SK-N-SH (cell line): ENCODE measurements at regions not wholly inside any gene's neighbourhood (a gene's known extent, or its start where the extent isn't known, plus 50 kb on each side); places are given as distances from the start of the nearest gene placed in this dataset.

Source experiments
- CTCF ChIA-PET: fragments of 300-600, 350-600 bp; formaldehyde crosslinking; extraction: SDS; loops from one replicate; lab custom pipeline; 2021; lab: Yijun Ruan, JAX
- POLR2A ChIA-PET: fragments of 350-600 bp; sonication (Branson Sonifier 250); formaldehyde crosslinking; extraction: SDS; loops from one replicate; lab custom pipeline; 2020; ENCODE audit warnings: antibody characterized with exemption, inconsistent platforms; lab: Yijun Ruan, JAX
- DNase-seq: peaks from one replicate; pipeline ENCODE4 v3.0.0; 2012
- H2AFZ ChIP-seq: fragments of 200-600 bp; sonication (generic); 2 replicates; pipeline ENCODE4 v1.8.1; 2016; ENCODE audit warnings: antibody characterized with exemption, mild to moderate bottlenecking, low read depth
- H3F3A ChIP-seq: fragments of 200-600 bp; sonication (generic); replicated peaks from 2 replicates; pipeline ENCODE3; 2016; ENCODE audit warnings: antibody characterized with exemption, mild to moderate bottlenecking; ENCODE audit not compliant: insufficient read depth
- H3K27ac ChIP-seq, 2 experiments: fragments of 200-500 bp in 1 of 2; fragments of 200-600 bp in 1 of 2; sonication (Bioruptor generic) in 1 of 2; sonication (generic), shearing (Covaris generic) in 1 of 2; 2 replicates each; pipeline versions ENCODE4 v1.5.1 to v1.6.1; 2014 to 2016; ENCODE audit warnings: low read depth in 2 of 2, inconsistent platforms in 1 of 2, low read length in 1 of 2, mild to moderate bottlenecking in 1 of 2, mixed read lengths in 1 of 2
- H3K27me3 ChIP-seq: fragments of 200-600 bp; sonication (generic), shearing (Covaris generic); 2 replicates; pipeline ENCODE4 v1.6.1; 2016; ENCODE audit warnings: mixed run types; ENCODE audit not compliant: insufficient read depth
- H3K36me3 ChIP-seq, 2 experiments: fragments of 200-500 bp in 1 of 2; fragments of 200-600 bp in 1 of 2; sonication (Bioruptor generic) in 1 of 2; sonication (generic) in 1 of 2; replicated peaks in 1 of 2; 2 replicates each; pipeline versions ENCODE3 to v1.5.1; 2014 to 2016; ENCODE audit warnings: low read length in 1 of 2, mild to moderate bottlenecking in 1 of 2; ENCODE audit not compliant: insufficient read depth in 2 of 2, control insufficient read depth in 1 of 2
- H3K4me1 ChIP-seq, 2 experiments: fragments of 200-500 bp in 1 of 2; fragments of 200-600 bp in 1 of 2; sonication (Bioruptor generic) in 1 of 2; sonication (generic), shearing (Covaris generic) in 1 of 2; 2 replicates each; pipeline versions ENCODE4 v1.5.1 to v1.6.1; 2014 to 2016; ENCODE audit warnings: low read depth in 1 of 2, low read length in 1 of 2, mixed run types in 1 of 2; ENCODE audit not compliant: insufficient read depth in 2 of 2, control insufficient read depth in 1 of 2
- H3K4me2 ChIP-seq: fragments of 200-600 bp; sonication (generic), shearing (Covaris generic); 2 replicates; pipeline ENCODE4 v1.6.1; 2017; ENCODE audit warnings: mixed run types
- H3K4me3 ChIP-seq, 2 experiments: fragments of 200-500 bp in 1 of 2; fragments of 200-600 bp in 1 of 2; sonication (Bioruptor generic) in 1 of 2; sonication (generic), shearing (Covaris generic) in 1 of 2; 2 replicates each; pipeline versions ENCODE4 v1.5.1 to v1.8.1; 2014 to 2016; ENCODE audit warnings: low read depth in 2 of 2, inconsistent platforms in 1 of 2, low read length in 1 of 2, mild to moderate bottlenecking in 1 of 2, mixed read lengths in 1 of 2, moderate library complexity in 1 of 2
- H3K79me2 ChIP-seq: fragments of 200-600 bp; sonication (generic); 2 replicates; pipeline ENCODE4 v1.8.1; 2017; ENCODE audit warnings: mild to moderate bottlenecking; ENCODE audit not compliant: insufficient read depth
- H3K9ac ChIP-seq: fragments of 200-600 bp; sonication (generic); 2 replicates; pipeline ENCODE4 v1.6.1; 2017; ENCODE audit warnings: mixed run types
- H3K9me2 ChIP-seq: fragments of 200-600 bp; sonication (generic); 2 replicates; pipeline ENCODE4 v1.6.1; 2017; ENCODE audit warnings: mixed run types
- H3K9me3 ChIP-seq: fragments of 200-600 bp; sonication (generic); 2 replicates; pipeline ENCODE4 v1.6.1; 2017; ENCODE audit warnings: mixed run types, mild to moderate bottlenecking, moderate library complexity
- H4K20me1 ChIP-seq: fragments of 200-600 bp; sonication (generic); 2 replicates; pipeline ENCODE4 v1.6.1; 2017; ENCODE audit warnings: mild to moderate bottlenecking, mixed run types; ENCODE audit not compliant: insufficient read depth
- CHD2 ChIP-seq: fragments of 150-350 bp; IDR thresholded peaks from 2 replicates; pipeline ENCODE4 v1.6.1; 2018; ENCODE audit warnings: low read length; ENCODE audit not compliant: partially characterized antibody
- EP300 ChIP-seq, 2 experiments: IDR thresholded peaks; 2 replicates each; pipeline versions ENCODE4 v1.4.0 to v1.6.1; 2012; ENCODE audit warnings: borderline replicate concordance in 1 of 2, low read depth in 1 of 2, low read length in 1 of 2
- FOSL2 ChIP-seq: IDR thresholded peaks from 2 replicates; pipeline ENCODE4 v1.4.0; 2012; ENCODE audit warnings: low read depth, mild to moderate bottlenecking, moderate library complexity, borderline replicate concordance
- FOXM1 ChIP-seq: IDR thresholded peaks from 2 replicates; pipeline ENCODE4 v1.4.0; 2012; ENCODE audit warnings: low read depth, mild to moderate bottlenecking
- IRF3 ChIP-seq: fragments of 150-350 bp; IDR thresholded peaks from 2 replicates; pipeline ENCODE4 v1.6.1; 2016; ENCODE audit warnings: mild to moderate bottlenecking, low read depth, low read length
- POLR2AphosphoS5 ChIP-seq: IDR thresholded peaks from 2 replicates; pipeline ENCODE4 v1.6.1; 2012; ENCODE audit warnings: low read depth, low read length
- RCOR1 ChIP-seq: fragments of 150-350 bp; IDR thresholded peaks from 2 replicates; pipeline ENCODE4 v1.6.1; 2017; ENCODE audit warnings: antibody characterized with exemption, low read length
- REST ChIP-seq: IDR thresholded peaks from 2 replicates; pipeline ENCODE4 v1.6.1; 2012; ENCODE audit warnings: mild to moderate bottlenecking, low read depth, low read length, moderate library complexity
- RFX5 ChIP-seq: IDR thresholded peaks from 2 replicates; pipeline ENCODE4 v1.6.1; 2012; ENCODE audit warnings: mild to moderate bottlenecking, improper control_type of control experiment, low read length
- SMC3 ChIP-seq: IDR thresholded peaks from 2 replicates; pipeline ENCODE4 v1.6.1; 2012; ENCODE audit warnings: low read depth, low read length, improper control_type of control experiment
- USF1 ChIP-seq: IDR thresholded peaks from 2 replicates; pipeline ENCODE4 v1.4.0; 2012; ENCODE audit warnings: low read depth, borderline replicate concordance
- WGBS: methylation state at CpG from one replicate; pipeline ENCODE4 v1.1.6; 2017; ENCODE audit warnings: low lambda C conversion rate; 5-methylcytosine and 5-hydroxymethylcytosine counted together

GRCh38 chr13:103213152-103213551, 146.9 kb upstream of the SLC10A2 start:
- no peaks in the 10 kb centered on the region for H3K79me2 ChIP-seq
- no peak overlapping the region for H3K4me2 ChIP-seq
- no peak overlapping the region for H3K4me3 ChIP-seq
- H3K27me3 ChIP-seq = no peaks in the 10 kb centered on the region
- no peak overlapping the region for H3K9ac ChIP-seq
- POLR2A ChIA-PET = no interaction called here
- H3K4me1 ChIP-seq = no peaks in the 10 kb centered on the region; a peak in 1 of 4 replicates
- no peaks in the 10 kb centered on the region for H3K36me3 ChIP-seq
- H3K9me2 ChIP-seq = no peaks in the 10 kb centered on the region
- no peak overlapping the region for H2AFZ ChIP-seq
- no peaks in the 10 kb centered on the region for H4K20me1 ChIP-seq
- no peak for DNase-seq
- CTCF ChIA-PET = interaction anchor here (0.9 kb wide), 1 partner anchor 24 kb away, joined by 4 read pairs; no protein-coding TSS in a partner anchor
- H3K9me3 ChIP-seq = no peaks in the 10 kb centered on the region
- TF ChIP-seq REST = no peak
- WGBS = 30% methylated on average over 7 of the region's 7 CpGs
- H3K27ac ChIP-seq = no peak overlapping the region
- no peaks in the 10 kb centered on the region for H3F3A ChIP-seq

GRCh38 chr13:103210348-103210747, 144.1 kb upstream of the SLC10A2 start:
- Histone ChIP-seq H3K27me3 (no peaks in the 10 kb centered on the region), H3K4me2 (no peak overlapping the region)
- POLR2A ChIA-PET = no interaction called here
- TF ChIP-seq USF1 = no peak
- no peak for TF ChIP-seq RFX5
- TF ChIP-seq RCOR1 = no peak
- no peak for TF ChIP-seq CHD2
- TF ChIP-seq EP300 (IDR thresholded peaks at IDR 0.05; ENCODE audit: borderline replicate concordance in 1 of 2, low read depth in 1 of 2, low read length in 1 of 2) = no peak
- no peak for TF ChIP-seq FOSL2
- no peak for TF ChIP-seq IRF3
- TF ChIP-seq POLR2AphosphoS5 = no peak
- no peak for TF ChIP-seq SMC3
- no peak for TF ChIP-seq FOXM1
- TF ChIP-seq, all 33 proteins: peak for 0
- no peak overlapping the region for H3K9ac ChIP-seq
- H3K36me3 ChIP-seq = no peaks in the 10 kb centered on the region
- WGBS = 44% methylated on average over 4 of the region's 4 CpGs
- no peaks in the 10 kb centered on the region for H4K20me1 ChIP-seq
- H3K4me3 ChIP-seq = no peak overlapping the region
- H3F3A ChIP-seq = no peaks in the 10 kb centered on the region
- H3K27ac ChIP-seq = no peak overlapping the region
- H3K4me1 ChIP-seq = no peaks in the 10 kb centered on the region; a peak in 1 of 4 replicates
- CTCF ChIA-PET = interaction anchor here (0.6 kb wide), 1 partner anchor 63 kb away, joined by 3 read pairs; no protein-coding TSS in a partner anchor
- H3K79me2 ChIP-seq = no peaks in the 10 kb centered on the region
- no peaks in the 10 kb centered on the region for H3K9me2 ChIP-seq
- no peaks in the 10 kb centered on the region for H3K9me3 ChIP-seq
- no peak overlapping the region for H2AFZ ChIP-seq
- no peak for DNase-seq
